Activated CD4-positive, alpha-beta T cell treated with anti-CD3 and anti-CD28 coated beads, Interleukin-2, Interleukin-6, amounts not matched to agents 100 ng/mL and 50 ng/mL, durations not matched to agents 16 hours and 8 hours (primary cell): ENCODE measurements at regions not wholly inside any gene's neighbourhood (a gene's known extent, or its start where the extent isn't known, plus 50 kb on each side); places are given as distances from the start of the nearest gene placed in this dataset.

Experiments
- DNase-seq: peaks from one replicate; pipeline ENCODE4 v3.0.0-alpha.2; 2020

- DNase-seq, result no peak
These were observed 68.0 kb upstream of the NAALADL2 start for GRCh38 chr3:174791161-174791560.

GRCh38 chr3:174792864-174793263, 66.3 kb upstream of the NAALADL2 start:
- DNase-seq, result no peak
